Glomerular visceral epithelial cell (primary cell): ENCODE measurements at regions not wholly inside any gene's neighbourhood (a gene's known extent, or its start where the extent isn't known, plus 50 kb on each side); places are given as distances from the start of the nearest gene placed in this dataset.
A peak's percentile ranks its signal among the peaks of the same experiment; 100 is the strongest.
"Not testable (repeated sequence)": the region's sequence is repeated elsewhere in the genome, so short reads cannot be mapped to it uniquely, and the experiment has no call there.

ENCODE experiments used
- DNase-seq: peaks from one replicate; pipeline ENCODE4 v3.0.0-alpha.2; 2016; ENCODE audit errors: extremely low spot score

GRCh38 chr7:136419740-136420139, 442.6 kb upstream of the MTPN start:
- not testable (repeated sequence) for DNase-seq

GRCh38 chr7:136412952-136413351, 435.8 kb upstream of the MTPN start:
- no peak for DNase-seq

DNA sequence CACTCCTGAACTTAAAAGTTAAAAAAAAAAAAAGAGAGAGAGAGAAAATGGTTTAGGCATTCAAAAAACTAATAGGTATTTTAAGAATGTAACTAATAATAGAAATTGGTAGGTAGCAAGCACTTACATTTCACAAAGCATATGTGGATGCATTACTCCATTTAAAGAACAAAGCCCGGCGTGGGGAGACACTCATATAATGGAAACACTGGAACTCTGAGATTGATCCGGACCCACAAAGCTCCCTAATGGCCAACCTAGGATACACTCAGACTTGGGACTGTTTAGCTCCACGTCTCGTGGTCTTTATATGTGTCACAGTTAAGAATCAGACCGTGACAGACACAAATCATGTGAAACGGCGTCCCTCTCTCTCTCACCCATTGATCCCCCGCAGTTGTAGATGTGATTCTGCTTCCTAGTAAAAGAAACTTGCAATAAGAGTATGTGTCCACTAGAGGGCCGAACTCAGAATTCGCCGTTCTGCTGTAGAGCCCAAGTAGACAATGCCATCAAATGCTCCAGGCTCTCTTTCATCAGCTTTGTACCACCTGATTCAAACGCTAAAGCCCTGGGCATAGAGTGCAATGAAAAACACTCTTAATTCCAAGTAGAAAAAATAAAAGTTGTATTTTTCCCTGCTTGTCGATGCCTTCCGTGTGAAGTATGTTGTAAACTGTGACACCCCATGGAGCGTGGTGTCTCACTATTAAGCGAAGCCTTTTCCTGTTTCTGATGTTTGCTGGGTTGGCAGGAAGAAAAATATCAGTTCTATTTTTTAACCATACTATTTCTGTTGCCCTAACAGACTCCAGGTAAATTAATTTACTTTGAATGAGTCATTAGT, 429.0 kb upstream of the MTPN start:
- peak; percentile 67 for DNase-seq

- DNase-seq: no peak
Observed at GRCh38 chr7:136403591-136403990, 426.4 kb upstream of the MTPN start.

GRCh38 chr7:136400877-136401276, 423.7 kb upstream of the MTPN start:
- DNase-seq: no peak

DNA sequence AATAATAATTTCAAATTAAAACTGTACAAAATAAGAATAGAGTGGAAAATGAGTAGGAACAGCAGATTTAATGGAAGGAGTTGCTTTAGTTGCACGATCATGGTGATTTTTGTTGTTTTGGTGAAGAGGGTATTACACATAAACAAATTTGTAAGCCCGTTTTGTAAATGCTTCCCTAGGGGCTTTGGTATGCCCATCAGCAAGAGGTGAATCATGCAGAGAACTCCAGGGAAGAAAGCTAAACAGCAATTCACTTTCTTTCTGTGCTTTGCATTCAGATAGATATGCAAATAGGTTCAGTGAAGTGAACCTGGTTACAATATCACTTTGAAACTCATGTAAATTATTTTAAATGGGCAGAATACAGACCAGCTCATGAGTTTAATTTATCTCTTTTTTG, 422.2 kb upstream of the MTPN start:
- no peak for DNase-seq

DNA sequence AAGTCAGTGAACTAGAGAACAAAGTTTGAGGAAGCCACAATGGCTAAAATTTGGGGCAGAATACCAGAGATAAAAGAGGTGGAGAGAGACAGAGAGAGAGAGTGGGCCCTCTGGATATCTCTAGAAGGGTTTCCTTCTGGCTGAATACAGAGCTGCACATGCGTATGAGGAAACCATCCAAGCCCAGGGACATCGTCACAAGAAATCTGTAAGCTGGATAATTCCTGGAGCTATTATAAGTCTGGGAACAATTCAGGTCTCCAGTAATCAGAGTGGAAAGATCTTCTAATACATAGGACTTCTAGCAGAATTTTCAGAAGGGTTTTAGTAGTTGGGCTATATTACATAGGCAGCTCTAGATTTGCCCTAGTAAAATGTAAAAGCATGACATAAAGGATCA, 415.7 kb upstream of the MTPN start:
- DNase-seq: no peak

GRCh38 chr7:136391371-136391770, 414.2 kb upstream of the MTPN start:
- no peak for DNase-seq

- peak; percentile 10 for DNase-seq
Observed at GRCh38 chr7:136389933-136390332, 412.8 kb upstream of the MTPN start.

DNA sequence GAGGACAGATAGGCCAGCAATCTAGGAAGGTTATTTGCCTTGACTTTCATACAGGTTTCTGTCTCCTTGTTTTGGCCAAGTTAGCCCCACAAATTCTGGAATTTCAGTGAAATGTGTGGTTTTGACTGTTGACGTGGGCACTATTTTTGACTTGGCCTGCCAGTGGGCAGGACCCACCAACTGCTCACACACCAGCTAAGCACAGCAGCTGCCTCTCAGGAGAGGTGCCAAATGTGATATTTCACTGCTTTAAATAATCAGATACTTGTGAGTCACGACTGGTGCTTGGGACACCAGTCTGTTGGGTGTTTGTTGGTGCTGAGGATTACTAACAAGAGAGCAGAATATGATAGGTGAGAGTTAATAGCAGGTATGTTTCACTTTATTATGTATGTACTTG, 409.7 kb upstream of the MTPN start:
- DNase-seq: no peak

GRCh38 chr7:136371409-136371808, 394.2 kb upstream of the MTPN start:
- DNase-seq: not testable (repeated sequence)

GRCh38 chr7:136370137-136370536, 393.0 kb upstream of the MTPN start:
- DNase-seq: no peak

DNA sequence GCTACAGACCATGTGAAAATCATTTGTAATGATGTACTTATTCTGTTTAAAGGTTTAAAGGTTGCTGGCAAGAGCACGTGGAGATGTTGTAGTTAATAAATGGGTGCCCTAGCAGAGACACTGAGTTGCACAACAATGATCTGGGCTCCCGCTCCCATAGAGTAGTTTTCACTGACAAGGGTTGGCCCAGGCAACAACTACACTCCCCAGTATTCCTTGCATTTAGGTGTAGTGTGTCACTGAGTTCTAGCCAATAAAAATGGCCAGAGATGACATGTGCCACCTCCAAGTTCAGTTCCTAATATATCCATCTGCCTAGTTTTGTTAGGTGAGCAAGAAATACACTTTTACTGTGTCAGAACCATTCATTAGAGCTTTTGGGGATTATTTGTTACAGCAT, 392.1 kb upstream of the MTPN start:
- DNase-seq: no peak

DNA sequence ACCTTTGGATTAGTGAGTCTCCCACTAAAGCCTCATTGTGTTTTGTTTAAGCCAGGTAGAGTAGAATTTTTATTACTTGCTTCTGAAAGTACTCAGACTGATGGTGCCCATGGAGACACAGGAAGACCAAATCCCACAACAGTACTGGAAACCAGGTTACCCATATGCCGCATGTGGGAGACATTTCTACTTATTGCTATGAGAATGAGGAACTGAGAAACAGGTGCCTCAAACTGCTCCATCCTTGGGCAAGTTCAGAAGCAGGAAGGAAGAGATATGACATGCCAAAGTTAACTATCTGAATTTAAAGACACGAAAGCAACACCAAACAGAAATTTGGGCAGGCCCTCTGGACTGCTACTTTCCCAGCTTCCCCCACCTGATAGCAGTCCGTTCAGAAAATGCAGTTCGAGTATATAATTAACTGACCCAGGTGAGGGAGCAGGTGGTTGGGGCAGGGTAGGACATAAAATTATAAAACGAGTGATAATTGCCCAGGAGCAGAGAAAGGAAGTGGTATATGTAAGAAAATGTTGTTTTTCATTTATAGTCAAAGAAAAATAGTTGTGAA, 382.3 kb upstream of the MTPN start:
- no peak for DNase-seq

DNA sequence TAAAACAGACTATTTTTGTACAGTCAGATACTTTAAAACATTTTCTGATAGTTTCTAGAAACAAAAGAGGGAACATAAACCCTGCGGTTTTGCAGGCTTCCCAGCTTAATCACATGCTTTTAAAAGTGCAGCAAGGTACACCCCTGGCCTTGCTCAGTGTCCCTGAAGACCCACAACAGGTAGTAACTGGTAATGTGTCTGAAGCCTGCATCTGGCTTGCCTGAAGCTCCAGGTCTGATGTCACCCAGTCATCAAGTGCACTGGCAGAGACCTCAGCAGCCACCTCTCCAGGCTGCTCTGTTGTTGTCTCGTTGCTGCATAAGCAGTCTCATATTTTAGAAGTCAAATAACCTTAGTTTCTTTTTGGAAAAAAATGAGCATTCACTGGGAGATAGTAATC, 376.1 kb upstream of the MTPN start:
- DNase-seq: no peak

- no peak for DNase-seq
Observed at GRCh38 chr7:136348542-136349192, 371.5 kb upstream of the MTPN start.

- DNase-seq: no peak
Observed at GRCh38 chr7:136348142-136348541, 371.0 kb upstream of the MTPN start.

DNA sequence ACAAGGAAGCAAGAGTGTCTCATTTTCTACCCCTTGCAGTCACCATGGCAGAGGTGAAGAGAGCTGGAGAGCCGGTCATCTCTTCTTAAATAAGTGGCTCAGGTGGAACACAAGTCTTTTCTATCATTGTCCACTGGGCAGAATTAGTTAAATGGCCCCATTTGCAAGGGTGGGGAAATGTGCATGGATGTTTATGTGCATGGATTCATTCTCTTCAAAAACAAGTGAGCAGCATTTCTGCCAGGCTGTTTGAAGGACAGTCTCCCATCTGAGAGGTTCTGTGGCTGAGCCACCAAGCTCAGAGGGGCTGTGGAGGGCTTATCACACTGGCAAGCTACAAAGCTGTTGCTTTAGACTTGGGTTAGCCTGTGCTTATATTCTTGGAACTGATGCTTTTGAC, 370.3 kb upstream of the MTPN start:
- no peak for DNase-seq

DNA sequence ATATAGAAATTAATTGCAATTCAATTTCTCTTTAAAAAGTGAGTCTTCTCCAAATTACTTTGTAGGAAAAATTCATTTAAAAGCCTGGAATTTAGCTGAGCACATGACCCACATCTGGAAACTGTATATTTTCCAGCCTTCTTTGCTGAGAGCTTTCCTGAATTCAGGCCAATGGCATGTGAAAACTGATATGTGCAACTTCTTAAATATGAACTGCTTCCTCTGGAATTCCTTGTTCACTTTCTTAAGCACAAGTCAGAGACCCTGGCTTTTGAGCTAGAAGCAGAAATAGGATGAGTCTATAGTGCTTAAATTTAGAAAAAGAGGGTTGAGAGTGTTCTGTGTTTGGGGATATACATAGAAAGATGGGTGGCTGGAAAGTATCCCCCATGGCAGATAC, 365.1 kb upstream of the MTPN start:
- DNase-seq: no peak

GRCh38 chr7:136339464-136339863, 362.3 kb upstream of the MTPN start:
- peak; percentile 66 for DNase-seq

DNA sequence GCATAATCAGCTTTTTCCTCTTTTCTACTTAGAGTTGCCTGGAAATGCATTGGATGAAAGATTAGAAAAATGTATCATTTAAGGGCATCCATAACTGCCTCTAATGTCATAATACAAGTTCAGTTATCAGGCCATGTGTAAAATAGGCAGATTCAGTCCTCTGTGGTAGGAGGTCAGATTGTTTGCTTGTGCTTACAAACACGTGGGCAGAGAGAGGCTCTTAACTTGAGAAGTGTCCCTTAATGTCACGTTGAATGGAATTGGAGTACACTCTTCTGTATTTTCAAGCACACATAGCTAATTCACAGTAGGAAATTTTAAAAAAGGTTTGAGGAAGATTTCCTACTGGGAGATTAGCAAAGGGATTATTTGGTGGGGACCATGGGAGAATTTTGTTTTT, 359.8 kb upstream of the MTPN start:
- no peak for DNase-seq

DNA sequence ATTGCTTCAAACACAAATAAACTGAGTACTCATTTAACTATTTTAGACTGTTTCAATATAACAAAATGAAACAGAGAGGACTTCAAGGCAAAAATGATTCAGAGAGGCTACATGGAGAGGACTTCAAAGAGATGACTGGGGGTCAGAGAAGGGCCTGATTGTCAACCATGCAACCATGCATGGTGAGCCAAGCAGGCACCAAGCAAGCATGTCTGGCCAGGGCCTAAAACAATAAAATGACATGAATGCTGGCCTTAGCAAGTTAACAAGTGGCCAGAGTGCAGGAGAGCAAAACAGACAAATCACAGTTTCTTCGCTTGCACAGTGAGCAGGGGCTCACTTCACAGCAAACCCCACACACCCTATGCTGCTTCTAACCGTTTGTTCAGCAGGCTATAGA, 356.5 kb upstream of the MTPN start:
- no peak for DNase-seq

- no peak for DNase-seq
Observed at GRCh38 chr7:136326045-136326609, 349.0 kb upstream of the MTPN start.
